Spleen (tissue), 3 donors: ENCODE measurements at regions not wholly inside any gene's neighbourhood (a gene's known extent, or its start where the extent isn't known, plus 50 kb on each side); places are given as distances from the start of the nearest gene placed in this dataset.

Experiments
- POLR2A ChIP-seq, 3 donors: fragments of 450-650 bp; IDR thresholded peaks; one replicate each; pipeline ENCODE4 v1.5.1; 2017; ENCODE audit warnings: antibody characterized with exemption in 3 of 3, mild to moderate bottlenecking in 1 of 3
- POLR2AphosphoS5 ChIP-seq, 3 donors: sonication (generic); formaldehyde crosslinking; IDR thresholded peaks; one replicate each; pipeline ENCODE4 v1.5.1; 2017; ENCODE audit warnings: antibody characterized with exemption in 3 of 3

GRCh38 chr7:20958572-20958971 is 171.9 kb upstream of the SP8 start:
- no peak for TF ChIP-seq POLR2AphosphoS5 (IDR thresholded peaks at IDR 0.05)
- no peak for TF ChIP-seq POLR2A (IDR thresholded peaks at IDR 0.05)
